ENCODE measurements at regions not wholly inside any gene's neighbourhood (a gene's known extent, or its start where the extent isn't known, plus 50 kb on each side); places are given as distances from the start of the nearest gene placed in this dataset.

- FAIRE-seq: no peak
Measured at GRCh38 chr4:56200275-56200674, 187.0 kb downstream of the AASDH start.

DNA sequence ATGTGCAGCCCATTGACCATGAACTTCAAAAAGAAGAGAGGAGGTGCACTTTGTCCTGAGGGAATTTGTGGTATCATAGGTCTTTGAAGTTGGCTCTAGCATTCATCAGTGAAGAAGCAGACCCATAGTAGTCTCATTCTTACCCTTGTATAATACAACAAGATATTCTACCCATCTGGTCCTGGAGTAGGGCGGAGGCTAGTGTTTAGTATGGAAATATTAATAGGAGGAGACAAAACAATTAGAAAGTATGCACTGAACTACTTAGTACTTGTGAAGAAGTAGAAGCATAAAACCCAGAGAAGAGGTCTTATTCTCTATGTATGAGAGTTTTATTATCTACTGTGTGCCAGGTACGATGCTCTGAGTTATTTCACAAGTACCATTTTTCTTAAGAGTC is 189.0 kb downstream of the AASDH start:
- no peak for FAIRE-seq

- FAIRE-seq: no peak
Measured at GRCh38 chr4:56197387-56197786, 189.9 kb downstream of the AASDH start.

DNA sequence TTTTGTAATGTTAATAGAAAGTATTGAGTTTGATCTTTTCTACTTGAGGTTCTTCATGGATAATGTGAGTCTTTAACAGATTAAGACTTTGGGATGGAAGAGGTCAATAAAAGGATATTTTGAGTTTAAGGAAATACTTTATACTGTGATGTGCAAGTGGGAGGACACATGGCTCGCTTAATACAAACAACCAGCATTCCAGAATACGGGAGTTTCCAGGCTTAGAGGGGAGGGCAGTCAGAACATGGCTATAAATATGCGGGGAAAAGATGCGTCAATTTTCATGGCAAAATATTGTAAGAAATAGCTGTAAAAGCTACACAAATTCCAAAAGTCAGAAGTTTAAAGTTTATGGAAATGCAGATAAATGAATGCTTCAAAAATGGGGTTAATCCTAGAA is 192.3 kb downstream of the AASDH start:
- no peak for FAIRE-seq

GRCh38 chr4:56191534-56191933 is 195.8 kb downstream of the AASDH start:
- no peak for FAIRE-seq

DNA sequence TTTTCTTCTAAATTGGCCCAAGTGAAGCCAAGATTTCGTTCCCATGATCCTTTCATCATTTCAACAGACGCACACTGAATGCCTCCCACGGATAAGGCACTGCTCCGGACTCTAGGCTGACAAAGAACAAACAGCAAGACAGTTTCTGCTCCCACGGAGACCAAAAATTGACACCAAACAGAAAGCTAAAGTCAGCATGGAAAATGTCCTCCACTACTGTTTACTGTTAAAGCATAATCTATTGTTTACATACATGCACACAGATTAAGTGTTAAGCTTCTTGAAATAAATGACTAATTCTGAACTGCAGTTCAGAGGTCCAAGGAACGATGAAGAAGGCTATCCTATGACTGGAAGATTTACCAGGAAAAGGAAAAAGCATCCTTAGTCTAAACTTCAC is 199.6 kb downstream of the AASDH start:
- no peak for FAIRE-seq

DNA sequence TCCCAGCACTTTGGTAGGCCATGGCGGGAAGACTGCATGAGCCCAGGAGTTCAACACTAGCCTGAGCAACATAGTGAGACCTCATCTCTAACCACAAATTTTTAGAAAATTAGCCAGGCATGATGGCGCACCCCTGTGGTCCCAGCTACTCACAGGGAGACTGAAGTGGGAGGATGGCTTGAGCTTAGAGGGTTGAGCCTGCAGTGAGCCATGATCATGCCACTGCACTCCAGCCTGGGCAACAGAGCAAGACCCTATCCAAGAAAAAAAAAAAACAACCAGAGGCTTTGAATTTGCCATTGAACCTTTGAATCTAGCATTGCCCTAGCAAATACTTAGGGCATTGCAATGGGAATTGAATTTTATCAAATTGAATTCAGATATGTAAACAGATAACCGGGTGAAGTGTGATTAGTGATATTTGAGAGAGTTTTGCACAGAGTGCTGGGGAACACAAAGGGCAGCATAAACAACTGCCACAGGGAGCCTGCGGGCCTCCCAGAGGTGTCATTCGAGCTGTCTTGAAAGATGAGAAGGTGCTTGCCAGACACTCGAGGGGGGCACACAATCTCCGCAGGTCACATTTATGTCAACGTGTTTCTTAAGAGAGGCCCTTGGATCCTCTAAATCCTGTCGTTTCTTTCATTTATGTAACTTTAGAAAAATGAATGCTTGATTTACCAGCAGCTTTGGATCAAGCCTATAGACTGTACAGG is 200.3 kb downstream of the AASDH start:
- FAIRE-seq: no peak

DNA sequence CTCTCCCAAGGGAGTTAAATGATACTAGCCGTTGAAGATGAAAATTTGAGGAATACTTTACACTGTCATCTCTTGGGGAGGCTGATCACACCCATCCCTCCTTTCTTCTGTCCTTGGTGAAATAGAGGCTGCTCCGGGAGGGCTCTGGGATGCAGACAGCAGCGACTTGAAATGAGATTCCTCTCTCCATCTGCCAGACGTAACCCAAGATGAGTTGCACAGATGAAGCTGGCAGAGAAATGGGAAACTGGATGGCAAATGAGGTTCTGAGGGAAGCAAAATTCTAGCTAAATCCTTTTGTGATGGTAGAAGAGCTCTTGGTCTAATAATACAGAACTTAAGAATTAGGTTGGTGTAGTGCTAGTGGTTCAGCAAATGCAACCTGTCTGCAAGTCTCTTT is 201.4 kb downstream of the AASDH start:
- FAIRE-seq: no peak

- no peak for FAIRE-seq
Measured at GRCh38 chr4:56184214-56184613, 203.1 kb downstream of the AASDH start.

DNA sequence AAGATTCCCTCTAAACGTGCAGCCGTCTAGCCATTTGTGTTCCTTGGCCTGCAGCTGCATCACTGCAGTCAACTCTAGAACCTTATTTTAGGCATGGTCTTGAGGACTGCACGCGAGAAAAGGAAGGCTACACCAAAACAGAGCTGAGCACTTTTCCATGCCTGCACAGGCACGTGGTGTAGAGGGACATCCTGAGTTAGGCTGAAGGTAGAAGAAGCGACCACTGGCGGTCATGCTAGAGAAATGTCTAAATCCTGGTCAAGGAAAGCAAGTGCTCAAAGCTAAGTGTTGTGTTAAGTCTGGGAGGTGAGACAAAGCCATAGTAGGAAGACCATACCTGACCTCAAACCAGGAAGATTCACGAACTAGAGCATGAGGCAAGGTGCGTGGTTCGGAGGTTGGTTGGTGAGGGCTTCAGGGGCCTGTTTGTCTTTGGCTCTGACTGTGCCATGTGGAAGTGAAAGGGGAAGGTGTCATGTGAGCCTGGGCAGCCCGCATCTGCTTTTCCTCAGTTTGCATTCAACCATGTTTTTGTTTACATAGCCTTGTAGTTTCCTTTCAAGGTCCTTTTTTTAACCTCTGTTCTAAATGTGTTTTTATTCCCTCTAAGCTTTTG is 203.8 kb downstream of the AASDH start:
- FAIRE-seq: no peak

GRCh38 chr4:56182356-56182755 is 204.9 kb downstream of the AASDH start:
- FAIRE-seq: no peak

DNA sequence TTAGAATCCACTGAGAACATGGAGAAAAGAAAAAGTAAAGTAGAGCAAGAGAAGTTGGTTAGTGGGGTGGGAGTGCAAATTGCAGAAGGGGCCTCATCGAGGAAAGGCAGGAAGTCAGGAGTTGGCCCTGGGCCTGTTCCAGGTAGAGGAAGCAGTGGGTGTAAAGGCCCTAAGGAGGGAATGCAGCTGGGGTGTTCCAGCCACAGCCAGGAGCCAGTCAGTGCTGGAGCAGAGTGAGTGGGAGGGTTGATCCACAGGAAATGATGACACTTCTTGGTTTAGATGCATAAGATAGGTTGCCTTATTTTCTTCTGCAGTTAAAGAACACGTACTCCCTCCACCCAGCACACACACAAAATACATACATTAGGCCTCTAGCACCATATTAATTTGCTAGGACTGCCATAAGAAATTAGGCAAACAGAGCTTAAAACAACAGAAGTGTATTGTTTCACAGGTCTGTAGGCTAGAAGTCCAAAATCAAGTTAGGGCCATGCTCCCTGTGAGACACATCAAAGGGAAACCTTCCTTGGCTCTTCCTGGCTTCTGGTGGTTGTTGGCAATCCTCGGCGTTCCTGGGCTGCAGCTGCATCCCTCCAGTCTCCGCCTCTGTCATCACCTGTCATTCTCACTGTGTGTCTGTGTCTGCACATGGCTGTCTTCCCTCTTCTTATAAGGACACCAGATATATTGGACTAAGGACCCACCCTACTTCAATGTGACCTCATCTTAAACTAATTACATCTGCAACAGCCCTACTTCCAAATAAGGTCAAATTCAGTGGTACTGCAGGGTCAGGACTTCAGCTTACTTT is 205.9 kb downstream of the AASDH start:
- FAIRE-seq: no peak

- FAIRE-seq: no peak
Measured at GRCh38 chr4:56169061-56169460, 218.2 kb downstream of the AASDH start.

GRCh38 chr4:56164907-56165306 is 216.2 kb downstream of the CEP135 start:
- FAIRE-seq: no peak

DNA sequence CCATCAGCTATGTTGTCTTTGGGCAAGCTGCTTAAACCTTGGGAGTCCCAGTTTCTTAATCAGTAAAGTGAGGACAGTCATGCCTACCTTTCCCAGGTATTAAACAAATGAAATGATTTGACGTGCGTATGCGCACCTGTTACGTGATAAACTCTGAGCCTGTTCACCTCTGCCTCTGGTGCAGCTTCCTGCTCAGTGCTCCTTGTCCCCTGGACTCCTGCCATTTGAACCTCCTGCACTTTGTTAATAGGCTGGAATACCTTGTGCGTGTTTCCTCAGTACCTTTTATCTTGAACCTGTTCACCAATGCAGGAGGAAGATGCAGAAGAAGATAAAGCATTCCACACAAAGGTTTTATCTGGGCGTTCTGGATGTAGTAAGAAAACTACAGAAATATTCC is 211.9 kb downstream of the CEP135 start:
- FAIRE-seq: no peak

GRCh38 chr4:56158483-56158882 is 209.7 kb downstream of the CEP135 start:
- no peak for FAIRE-seq

- FAIRE-seq: no peak
Measured at GRCh38 chr4:56156141-56156540, 207.4 kb downstream of the CEP135 start.

- no peak for FAIRE-seq
Measured at GRCh38 chr4:56155432-56155831, 206.7 kb downstream of the CEP135 start.

- FAIRE-seq: no peak
Measured at GRCh38 chr4:56149591-56149990, 200.8 kb downstream of the CEP135 start.

DNA sequence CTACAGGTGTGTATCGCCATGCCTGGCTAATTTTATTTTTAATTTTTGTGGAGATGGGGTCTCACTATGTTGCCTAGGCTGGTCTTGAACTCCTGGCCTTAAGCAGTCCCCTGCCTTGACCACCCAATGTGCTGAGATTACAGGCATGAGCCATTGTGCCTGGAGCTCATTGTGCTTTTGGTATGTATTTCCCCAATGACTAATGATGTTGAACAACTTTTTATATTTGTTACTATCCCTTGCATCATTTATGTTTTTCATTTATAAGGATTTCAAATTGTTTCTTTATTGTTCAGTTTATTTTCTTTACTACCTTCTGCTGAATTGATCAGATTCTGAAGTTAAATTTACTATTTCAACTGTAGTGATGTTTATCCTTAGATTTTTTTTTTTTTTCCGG is 199.7 kb downstream of the CEP135 start:
- FAIRE-seq: no peak

DNA sequence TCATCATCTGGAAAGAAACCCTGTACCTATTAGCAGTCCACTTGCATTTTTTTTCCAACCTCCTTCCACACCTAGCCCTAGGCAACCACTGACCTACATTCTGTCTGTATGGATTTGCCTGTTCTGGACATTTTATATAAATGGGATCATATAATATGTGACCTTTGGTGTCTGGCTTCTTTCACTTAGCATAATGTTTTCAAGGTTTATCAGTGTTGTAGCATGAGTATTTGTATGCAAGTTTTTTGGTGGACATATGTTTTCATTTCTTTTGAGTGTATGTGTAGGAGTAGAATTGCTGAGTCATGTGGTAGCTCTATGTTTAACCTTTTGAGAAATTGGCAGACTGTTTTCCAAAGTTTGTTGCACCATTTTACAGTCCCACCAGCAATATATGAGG is 198.6 kb downstream of the CEP135 start:
- FAIRE-seq: no peak

GRCh38 chr4:56146956-56147355 is 198.2 kb downstream of the CEP135 start:
- FAIRE-seq: no peak

- FAIRE-seq: peak; percentile 49
Measured at GRCh38 chr4:56142088-56142487, 193.3 kb downstream of the CEP135 start.

DNA sequence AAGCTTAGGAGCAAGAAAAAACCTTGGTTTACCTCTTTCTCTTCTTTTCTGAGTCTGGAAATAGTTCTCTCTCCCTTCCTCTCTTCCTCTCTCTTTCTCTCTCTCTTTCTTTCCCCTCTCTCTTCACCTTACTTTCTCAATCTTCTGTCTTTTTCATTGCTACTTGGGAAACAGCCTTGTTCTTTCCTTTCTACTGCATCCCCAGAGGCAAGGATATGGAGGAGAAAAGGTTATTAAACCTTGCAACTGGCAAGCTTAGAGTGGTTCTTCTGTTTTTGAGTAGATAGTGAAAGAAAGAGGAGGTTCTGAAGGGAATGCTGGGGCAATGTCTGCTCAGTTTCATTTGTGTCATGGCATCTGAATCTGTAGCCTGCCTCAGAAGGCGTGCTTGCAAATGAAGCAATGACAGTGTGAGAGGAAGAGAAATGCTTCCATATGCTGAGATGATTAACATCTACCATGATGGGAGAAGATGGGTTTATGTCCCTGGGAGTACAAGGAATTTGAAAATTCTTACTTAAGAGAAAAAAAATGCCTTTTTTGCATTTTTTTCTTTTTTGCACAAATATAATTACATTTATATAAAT is 190.6 kb downstream of the CEP135 start:
- no peak for FAIRE-seq

Data from A204.1 (cell line).